GM18508 (cell line): ENCODE measurements at regions not wholly inside any gene's neighbourhood (a gene's known extent, or its start where the extent isn't known, plus 50 kb on each side); places are given as distances from the start of the nearest gene placed in this dataset.
"Not testable (repeated sequence)": the region's sequence is repeated elsewhere in the genome, so short reads cannot be mapped to it uniquely, and the experiment has no call there.

Source experiments
- ATAC-seq: cut with Tn5 transposase; IDR thresholded peaks from one replicate; pipeline ENCODE4 v1.9.1; 2021; ENCODE audit warnings: moderate number of reproducible peaks; ENCODE audit not compliant: insufficient read depth, unreplicated experiment

- ATAC-seq = not testable (repeated sequence)
Measured at GRCh38 chr4:170166193-170166592, 76.4 kb upstream of the AADAT start.

GRCh38 chr4:170162416-170162815, 72.7 kb upstream of the AADAT start:
- no peak for ATAC-seq

- no peak for ATAC-seq
Measured at GRCh38 chr4:170157670-170158069, 67.9 kb upstream of the AADAT start.

DNA sequence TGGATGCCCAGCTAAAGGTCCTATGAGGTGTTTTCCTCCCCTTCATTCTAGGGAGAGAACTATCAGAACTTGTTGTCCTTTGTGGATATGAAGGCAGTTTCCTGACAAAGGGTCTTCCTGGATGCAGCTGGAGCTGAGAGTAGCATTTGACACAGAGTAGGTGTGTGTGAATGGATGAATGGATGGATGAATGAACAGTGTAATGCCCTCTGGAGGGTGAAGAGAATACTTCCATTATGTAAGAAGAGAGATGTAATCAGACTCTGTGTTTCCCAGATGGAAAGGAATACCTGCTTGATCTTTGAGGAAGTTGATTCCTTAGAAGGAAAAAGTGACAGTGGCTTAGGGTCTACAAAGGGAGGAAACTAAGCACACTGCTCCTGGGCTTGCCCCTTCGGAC, 55.4 kb upstream of the AADAT start:
- ATAC-seq = no peak

GRCh38 chr4:170139764-170140163, 50.0 kb upstream of the AADAT start:
- ATAC-seq = no peak
